ENCODE measurements at regions not wholly inside any gene's neighbourhood (a gene's known extent, or its start where the extent isn't known, plus 50 kb on each side); places are given as distances from the start of the nearest gene placed in this dataset.

- TF ChIP-seq CTCF (conservative IDR thresholded peaks at IDR 0.05) (no peak), ZFX (IDR thresholded peaks at IDR 0.05) (no peak)
Observed at GRCh38 chr4:57254754-57255153, 144.6 kb upstream of the IGFBP7 start.
